HG03066 (cell line): ENCODE measurements at regions not wholly inside any gene's neighbourhood (a gene's known extent, or its start where the extent isn't known, plus 50 kb on each side); places are given as distances from the start of the nearest gene placed in this dataset.

Experiments
- ATAC-seq: cut with Tn5 transposase; IDR thresholded peaks from one replicate; pipeline ENCODE4 v1.9.1; 2021; ENCODE audit warnings: low read depth; ENCODE audit not compliant: unreplicated experiment

DNA sequence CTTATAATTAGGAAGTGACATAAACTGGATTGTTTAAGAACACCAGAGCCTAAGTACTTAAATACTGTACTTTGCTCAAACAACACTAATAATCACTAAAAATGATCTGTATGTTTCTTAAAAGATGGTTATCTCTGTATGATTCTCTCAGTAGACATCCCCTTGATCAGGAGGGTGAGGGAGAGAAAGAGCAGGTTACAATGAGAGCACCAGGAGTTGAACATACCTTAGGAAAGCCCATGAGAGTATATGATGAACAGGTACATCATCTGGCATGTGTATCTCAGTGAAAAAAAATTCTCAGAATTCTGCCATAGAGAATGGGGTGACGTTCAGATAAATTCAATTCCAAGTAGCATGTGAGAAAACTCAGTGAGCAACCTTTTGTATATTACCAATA lies 59.9 kb upstream of the IL2 start:
- ATAC-seq: no peak

DNA sequence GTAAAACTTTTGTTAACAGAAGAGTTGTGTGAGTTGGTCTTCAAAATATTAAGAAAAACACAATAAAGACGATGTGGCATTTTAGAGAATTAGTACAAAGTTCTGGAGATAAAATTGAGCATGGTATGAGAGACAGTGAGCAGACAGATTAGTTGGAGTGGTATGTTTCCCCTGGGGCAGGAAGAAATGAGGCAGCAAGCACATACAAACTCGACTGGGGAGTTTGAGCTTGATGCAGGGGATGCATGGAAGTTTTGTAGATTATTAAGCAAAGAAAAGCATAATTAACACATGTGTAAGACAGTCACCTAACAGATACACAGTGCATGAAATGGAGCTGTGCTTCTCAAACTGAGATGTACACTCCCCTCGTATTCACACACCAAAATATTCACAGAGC lies 58.1 kb upstream of the IL2 start:
- no peak for ATAC-seq

DNA sequence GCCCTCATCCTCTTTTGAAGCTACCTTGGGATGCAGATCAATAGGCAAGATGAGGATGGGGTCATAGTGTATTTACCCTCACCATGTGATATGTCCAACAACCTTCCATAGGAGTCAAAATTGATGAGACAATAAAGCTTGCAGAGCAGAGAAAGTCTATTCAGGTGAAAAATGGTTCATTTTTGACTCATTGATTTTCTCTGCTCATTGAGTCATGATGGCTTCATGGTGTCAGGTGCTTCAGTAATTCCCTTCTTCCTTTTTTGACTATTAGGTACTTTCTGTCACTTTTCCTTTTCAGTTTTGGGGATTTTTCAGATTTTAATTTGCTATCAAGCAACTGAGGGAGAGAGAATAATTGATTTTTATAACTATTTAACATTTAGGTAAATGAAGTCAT lies 55.9 kb upstream of the IL2 start:
- no peak for ATAC-seq

DNA sequence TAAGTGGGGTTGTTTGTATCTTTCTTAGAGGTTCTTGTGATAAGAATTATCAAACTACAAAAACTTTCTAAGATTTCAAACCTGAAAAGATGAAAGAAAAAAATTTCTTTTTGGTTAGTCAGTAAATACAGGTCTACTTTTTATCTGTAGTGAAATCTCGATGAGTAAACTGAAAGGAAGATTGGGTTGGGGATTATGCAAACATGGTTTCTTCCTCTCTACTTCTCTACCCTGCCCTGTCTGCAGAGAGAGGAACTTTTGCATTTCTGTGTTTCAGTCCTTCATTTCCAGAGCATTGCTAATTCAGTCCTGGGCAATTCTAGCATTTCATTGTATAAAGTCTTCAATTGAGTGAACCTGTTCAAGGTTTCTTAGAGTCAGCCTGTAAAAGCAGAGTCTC lies 51.6 kb upstream of the IL2 start:
- no peak for ATAC-seq
